GM18502 (cell line): ENCODE measurements at regions not wholly inside any gene's neighbourhood (a gene's known extent, or its start where the extent isn't known, plus 50 kb on each side); places are given as distances from the start of the nearest gene placed in this dataset.
"Not testable (repeated sequence)": the region's sequence is repeated elsewhere in the genome, so short reads cannot be mapped to it uniquely, and the experiment has no call there.

ENCODE experiments used
- ATAC-seq: cut with Tn5 transposase; IDR thresholded peaks from one replicate; pipeline ENCODE4 v1.9.1; 2021; ENCODE audit warnings: mild to moderate bottlenecking; ENCODE audit not compliant: unreplicated experiment, poor library complexity

DNA sequence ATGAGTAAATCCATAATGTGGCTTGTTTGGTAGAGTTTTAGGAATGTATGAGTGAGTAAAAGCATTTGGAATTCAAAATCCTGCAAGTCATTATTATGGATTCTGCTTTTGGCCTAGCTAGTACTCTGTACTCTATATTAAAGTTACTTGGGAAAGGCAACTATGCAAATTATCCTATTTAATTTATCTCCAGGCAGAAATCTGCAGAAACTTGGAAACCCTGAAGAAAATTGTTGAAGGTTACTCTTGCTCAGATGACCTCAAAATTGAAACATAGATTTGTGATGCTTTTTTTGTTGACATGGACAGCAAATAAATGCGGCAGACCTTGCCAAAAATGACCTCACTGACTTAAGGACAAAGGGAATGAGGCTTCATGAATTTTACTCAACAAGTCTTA is 477.1 kb upstream of the EYS start:
- no peak for ATAC-seq

DNA sequence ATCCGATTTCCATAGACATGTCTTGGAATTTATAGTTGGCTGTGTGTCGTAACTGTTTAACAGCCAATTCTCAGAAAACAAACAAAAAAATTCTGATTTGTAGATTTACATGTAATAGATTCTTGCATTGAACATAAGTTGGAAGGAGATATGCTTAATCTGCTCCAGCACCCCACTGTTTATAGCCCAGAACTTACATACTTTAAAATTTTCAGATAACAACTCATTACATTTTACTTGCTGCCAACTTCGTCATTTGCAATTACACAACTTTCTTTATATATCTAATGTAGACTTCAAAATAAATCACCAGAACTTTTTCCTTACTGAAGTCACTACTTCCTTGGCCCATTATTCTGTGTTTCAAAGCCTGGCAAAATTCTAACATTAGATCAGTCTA is 472.3 kb upstream of the EYS start:
- no peak for ATAC-seq

DNA sequence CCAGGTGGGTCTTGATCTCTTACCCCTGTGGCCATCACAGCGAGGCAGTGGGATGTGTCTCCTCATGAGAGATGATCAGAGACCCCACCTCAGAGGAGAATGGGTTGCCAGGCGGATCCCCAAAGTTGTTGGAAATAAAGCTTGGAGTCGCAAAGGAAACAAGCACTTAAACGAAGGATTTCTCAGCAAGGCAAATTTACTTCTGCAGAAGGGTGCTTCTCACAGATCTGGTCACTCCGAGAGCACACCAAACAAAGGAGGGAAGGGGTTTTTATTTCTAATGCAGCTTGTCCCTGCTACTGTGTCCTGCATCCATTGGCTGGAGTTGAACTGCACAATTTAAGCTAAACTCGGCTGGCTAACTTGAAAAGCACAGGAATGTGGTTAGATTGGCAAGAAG is 466.6 kb upstream of the EYS start:
- ATAC-seq, result no peak

DNA sequence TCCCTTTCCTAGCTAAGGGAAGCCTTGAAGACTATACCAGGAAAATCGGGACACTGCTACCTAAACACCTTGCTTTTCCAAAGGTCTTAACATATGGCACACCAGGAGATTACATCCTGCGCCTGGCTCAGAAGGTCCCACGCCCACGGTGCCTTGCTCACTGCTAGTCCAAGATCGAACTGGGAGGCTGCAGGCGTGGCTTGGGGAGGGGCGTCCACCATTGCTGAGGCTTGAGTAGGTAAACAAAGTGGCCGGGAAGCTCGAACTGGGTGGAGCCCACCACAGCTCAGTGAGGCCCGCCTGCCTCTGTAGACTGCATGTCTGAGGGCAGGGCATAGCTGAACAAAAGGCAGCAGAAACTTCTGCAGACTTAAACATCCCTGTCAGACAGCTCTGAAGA is 459.7 kb upstream of the EYS start:
- not testable (repeated sequence) for ATAC-seq

DNA sequence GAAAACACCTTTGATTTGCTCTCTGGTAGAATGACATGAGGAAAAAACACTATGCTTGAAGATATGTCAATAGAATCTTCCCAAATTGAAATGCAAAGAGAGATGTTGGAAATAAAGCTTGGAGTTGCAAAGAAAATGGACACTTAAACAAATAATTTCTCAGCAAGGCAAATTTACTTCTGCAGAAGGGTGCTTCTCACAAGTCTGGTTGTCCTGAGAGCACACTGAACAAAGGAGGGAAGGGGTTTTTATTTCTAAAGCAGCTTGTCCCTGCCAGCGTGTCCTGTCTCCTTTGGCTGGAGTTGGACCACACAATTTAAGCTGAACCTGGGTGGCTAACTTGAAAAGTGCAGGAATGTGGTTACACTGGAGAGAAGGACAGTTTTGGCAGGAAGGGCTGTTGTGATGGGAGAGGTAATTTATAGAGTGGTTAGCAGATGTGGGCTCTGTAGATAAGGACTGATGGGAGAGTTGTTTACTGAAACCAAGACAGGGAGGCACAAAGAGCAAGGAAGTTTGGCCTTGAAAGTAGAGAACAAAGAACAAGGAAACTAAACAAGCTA is 454.6 kb upstream of the EYS start:
- no peak for ATAC-seq

DNA sequence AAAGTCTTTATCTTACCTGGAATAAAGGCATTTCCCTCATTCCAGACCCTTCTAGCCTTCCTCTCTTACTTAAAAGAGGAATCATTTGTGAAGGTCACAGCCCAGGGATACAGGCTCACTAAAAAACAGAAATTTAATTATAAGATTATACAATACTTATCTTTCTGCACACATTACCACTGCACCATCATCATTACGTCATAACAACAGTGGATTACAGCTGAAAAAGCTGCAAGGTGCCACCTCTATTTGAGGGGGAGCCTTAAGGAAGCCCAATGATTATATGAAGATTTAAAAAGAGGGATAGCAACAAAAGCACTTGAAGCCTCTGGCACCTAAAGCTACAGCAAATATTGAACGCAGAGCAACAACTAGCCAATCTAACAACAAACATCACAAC is 452.9 kb upstream of the EYS start:
- no peak for ATAC-seq

DNA sequence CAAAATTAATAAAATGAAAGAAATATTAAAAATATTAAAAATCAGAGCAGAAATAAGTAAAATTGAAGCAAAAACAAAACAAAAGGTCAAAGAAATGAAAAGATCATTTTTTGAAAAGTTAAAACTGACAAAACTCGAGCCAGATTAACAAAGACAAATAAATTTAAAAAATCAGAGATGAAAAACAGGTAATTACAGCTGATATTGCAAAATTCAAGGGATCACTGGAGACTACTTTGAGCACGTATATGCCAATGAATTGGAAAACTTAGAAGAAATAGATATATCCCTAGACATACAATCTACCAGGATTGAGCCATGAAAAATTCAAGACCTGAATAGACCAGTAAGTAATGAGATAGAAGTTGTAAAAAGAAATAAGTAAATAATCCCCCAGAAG is 446.2 kb upstream of the EYS start:
- no peak for ATAC-seq

DNA sequence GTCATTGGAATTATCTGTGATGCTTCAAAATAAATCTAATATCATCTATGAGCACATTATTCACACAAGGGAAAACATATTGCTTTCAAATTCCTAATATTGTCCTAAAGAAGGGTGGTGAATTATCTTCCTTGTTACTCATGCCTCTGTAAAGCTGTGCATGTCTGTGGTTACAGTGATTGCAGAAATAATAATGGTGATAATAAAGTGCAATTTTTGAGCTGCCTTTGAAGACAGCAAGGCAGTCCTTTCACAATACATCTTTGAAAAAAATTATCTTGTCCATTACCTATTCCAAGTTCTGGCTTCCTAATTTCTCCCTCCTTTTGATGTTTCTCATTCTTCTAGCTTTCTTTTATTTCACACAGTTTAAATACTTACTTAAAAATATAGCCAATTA is 442.1 kb upstream of the EYS start:
- ATAC-seq, result no peak

DNA sequence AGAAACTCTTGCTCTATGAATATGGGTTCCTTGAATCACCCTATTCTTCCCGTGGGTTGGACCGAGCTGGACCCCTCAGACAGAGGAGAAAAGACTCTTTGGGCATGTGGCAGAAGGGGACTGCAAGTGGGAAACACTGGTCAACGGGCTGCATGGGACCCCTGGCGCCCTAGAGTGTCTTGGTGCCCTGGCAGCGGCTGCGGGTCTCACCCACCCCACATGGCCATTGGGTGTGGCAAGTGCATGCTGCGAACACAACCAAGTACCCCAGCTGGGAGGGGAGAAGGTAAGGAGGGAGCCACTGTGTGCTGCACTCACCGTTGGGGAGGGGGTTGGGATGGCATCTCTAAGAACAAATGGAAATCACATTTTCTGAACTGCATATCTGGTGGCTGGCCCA is 438.8 kb upstream of the EYS start:
- ATAC-seq, result no peak

DNA sequence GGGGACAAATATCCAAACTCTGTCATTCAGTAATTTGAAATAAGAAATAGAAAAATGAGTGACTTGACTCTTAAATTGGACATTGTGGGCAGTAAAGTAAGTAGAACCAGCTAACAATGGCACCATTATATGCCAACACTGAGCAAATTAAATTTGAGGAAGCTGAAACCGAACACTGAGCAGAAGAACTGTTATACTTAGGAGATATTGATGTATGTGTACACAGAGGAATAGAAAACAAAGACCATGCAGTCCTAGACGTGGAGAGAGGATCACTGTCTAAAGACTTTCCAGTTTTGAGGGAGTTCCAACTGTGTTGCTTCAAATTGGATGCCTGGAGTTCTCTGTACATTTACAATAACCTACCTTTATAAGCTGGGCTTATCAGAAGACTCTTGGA is 427.0 kb upstream of the EYS start:
- no peak for ATAC-seq

DNA sequence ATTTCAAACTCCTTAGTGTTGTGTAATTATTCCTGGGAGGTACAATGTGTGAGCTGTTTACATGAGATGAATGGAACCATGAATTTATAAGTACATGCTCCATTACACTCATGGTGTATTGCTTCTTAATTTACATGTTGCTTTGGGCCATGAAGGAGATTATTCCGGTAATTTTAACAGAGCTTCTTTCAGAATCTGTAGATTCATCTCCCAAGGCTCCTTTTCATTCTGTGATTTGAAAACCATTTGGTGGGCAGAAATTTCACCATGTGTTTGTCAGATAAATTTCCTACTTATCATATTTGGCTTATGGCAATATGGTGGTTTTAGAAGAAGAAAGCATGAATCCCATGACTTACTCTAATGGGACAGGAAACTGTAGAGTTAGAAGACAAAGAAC is 421.6 kb upstream of the EYS start:
- ATAC-seq, result no peak

DNA sequence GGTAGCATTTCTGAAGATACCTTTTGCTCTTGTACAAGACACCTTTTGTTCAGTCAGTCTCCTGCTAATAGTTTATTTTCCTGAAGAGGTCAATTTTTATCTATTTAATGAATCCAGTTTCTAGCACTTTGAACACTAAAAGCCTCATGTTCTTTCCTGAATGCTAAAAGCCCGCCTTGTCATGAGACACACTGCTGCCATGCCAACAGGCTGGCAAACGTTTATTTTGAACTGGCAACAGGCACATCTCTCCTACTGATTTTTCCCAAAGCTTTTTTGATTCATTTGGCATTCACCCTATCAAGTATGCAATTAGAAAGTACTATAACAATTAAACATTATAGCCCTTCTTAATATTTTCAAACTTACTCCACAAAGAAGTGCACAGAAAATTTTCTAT is 421.2 kb upstream of the EYS start:
- no peak for ATAC-seq

DNA sequence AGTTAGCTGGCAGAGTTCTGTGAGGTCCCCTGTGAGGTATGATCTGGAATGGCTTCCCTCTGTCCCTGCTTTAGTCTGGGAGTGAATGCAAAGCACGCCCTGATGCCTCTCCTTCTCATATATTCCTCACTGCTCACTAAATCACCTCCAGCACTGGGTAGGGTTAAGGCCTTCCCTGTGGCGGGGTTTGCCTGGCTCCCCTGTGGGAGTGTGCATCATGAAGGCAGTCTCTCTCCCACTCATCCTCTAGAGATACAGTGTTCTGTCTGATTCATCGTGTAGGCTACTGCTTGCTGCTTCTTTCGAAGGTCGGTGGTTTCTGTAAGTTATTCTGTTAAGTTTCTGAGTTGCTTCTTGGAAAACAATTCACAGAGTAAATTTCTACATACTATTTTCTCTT is 420.0 kb upstream of the EYS start:
- ATAC-seq, result no peak

DNA sequence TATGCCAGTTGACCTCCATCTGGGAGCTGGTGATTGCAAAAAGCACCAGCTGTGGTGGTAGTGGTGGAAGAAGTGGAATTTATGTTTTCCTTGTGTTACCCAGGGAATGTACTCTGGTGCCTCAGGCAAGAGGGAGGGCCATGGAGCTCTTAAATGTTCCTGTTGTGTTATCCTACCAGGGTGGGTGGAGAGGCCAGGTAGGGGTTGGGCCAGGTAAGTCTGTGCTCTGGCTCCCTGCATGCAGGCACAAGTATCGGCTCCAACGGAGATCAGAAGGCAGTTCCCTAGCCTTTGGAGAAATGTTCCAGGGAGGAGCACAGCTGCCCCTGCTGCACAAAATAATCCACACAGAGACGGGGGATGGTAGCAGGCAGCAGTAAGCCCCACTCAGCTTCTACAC is 419.3 kb upstream of the EYS start:
- no peak for ATAC-seq

DNA sequence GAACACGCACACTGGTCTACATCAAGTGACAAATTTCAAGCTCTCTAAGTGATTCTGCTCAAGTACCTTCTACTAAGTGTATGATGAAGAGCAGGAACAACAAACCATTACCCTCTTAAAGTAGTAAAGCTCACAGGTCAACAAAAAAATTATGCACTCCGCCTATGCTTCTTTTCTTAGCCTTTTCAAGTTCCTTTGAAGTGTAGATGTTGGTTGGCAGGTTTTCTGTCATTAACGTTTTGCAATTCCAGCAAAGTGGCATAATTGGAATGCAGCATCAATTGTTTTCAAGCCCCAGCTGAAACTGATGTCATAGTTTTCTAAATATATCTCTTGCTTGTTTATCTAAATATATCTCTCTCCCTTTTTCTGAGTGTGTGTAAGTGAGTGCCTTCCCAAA is 396.9 kb upstream of the EYS start:
- ATAC-seq, result no peak

DNA sequence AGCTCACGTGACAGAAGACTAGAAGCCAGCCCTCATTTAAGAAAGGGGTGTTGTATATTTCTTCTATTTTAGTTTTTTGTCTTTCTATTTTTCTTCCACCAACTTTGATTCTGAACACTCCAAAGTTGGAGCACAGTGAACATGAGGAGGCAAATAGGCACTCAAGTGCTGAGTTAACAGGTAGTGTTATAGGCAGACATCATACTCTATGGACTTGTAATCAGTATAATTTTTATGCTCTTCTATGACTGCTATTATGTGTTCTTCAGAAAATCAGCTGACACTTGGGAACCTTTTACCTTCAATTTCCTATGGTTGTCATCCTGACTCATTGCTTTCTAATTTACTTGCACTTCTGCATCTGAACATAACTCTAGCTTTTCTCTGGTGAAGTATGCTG is 396.3 kb upstream of the EYS start:
- ATAC-seq, result no peak

DNA sequence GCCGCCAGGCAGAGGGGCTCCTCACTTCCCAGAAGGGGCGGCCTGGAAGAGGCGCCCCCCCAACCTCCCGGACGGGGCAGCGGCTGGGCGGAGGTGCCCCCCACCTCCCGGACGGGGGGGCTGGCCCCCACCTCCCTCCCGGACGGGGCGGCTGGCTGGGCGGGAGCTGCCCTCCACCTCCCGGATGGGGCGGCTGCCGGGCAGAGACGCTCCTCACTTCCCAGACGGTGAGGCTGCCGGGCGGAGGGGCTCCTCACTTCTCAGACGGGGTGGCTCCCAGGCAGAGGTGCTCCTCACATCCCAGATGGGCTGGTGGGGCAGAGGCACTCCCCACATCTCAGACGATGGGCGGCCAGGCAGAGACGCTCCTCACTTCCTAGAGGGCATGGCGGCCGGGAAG is 389.7 kb upstream of the EYS start:
- ATAC-seq, result no peak

DNA sequence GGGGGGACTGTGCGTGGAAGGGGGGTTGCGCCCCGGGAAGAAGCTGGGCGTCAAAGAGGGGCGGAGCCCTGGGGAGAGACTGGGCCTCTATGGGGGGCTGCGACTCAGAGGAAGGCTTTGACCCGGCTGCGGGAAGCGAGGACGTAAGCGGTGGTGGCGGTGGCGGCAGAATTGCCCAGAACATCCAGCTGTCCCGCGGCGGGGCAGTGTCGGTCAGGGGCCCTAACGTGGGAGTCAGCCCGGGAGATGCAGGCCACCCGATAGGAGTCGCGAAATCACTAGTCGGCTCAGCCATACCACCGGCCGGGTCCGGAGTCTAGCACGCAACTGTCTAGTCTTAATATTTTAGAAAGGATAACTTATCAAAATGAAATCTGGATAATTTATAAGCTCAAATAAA is 387.6 kb upstream of the EYS start:
- no peak for ATAC-seq

DNA sequence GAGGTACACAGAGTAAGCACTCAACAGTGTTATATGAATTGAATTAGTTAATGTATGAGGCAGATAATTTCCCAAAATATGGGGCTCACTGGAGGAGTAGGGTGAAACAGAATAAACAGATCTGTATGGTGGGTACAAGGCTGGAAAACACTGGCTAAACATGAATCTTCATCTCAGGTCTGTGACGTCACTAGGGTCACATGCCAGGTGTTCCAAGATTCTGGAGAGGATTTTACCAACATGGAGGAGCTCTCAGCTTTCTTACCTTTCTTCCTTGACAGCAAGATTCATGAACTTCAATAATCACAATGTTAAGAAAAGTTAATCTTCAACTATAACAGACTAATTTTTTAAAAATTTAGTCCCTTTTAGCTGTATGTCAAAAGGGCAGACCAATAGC is 385.3 kb upstream of the EYS start:
- ATAC-seq, result not testable (repeated sequence)

DNA sequence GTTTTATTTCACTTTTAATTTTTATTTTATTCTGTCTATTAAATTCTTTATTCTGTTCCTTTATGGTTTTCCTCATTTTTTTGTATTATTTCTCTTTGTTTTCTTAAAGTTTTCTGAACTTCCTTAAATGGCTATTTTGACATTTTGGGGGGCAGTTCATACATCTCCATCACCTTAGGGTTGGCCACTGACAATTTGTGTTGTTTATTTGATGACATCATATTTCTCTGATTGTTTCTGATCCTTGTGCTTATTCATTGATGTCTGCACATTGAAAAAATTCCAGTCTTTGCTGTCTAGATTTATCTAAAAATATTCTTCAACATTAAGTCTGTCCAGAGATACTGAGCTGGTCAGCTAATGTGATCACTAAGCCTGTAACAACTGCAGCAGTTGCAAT is 379.5 kb upstream of the EYS start:
- no peak for ATAC-seq

DNA sequence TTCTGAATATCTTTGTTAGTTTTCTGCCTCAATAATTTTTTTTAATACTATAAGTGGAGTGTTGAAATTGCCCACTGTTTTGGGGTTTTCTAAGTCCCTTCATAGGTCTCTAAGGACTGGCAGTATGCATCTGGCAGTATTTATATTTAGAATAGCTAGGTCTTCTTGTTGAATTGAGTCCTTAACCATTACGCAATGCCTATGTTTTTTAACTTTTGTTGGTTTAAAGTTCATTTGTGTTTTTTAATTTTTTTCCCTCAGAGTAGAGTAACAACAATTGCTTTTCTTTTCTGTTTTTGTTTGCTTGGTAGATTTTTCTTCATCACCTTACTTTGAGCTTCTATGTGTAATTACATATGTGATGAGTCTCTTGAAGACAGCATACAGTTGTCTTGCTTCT is 375.9 kb upstream of the EYS start:
- no peak for ATAC-seq

DNA sequence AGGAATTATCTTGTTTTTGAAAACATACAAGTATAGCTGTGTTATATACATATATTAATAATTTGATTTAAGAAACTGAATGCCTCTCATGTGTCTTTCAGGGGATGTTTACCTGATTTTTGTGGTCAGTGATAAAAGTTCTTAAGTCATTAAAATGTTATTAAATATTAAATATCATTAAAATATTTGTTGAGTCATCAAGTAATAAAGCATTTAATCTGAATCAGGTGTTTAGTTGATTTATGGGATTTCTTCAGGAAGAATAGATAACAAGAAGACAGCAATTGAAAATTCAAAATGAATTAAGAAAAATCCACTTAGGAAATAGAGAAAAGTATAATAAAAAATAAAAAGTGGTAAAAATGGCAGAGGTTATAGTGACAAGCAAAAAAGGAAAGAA is 361.9 kb upstream of the EYS start:
- ATAC-seq, result no peak

DNA sequence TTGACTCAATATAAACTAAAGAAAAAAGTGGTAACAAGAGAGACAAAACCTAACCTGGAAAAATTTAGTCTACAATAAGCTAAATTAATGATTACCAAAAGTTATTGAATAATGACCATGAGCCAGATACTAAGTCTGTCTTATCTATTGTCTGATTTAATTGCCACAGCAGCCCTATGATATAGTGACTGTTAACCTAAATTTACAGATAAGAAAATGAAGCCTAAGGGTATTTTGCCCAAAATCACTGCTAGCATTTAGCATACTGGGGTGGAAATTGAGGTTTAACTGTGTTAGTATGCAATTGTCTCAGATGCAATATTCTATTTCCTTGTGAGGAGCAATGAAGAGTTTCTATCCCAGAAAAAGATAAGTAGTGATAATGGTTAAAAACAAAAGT is 361.0 kb upstream of the EYS start:
- ATAC-seq, result no peak
